SK-N-SH treated with all-trans-retinoic acid at 6 μM for 48 hours (cell line): ENCODE measurements at regions not wholly inside any gene's neighbourhood (a gene's known extent, or its start where the extent isn't known, plus 50 kb on each side); places are given as distances from the start of the nearest gene placed in this dataset.

Experiments used
- ARNTL ChIP-seq: fragments of 450-650 bp; formaldehyde crosslinking; IDR thresholded peaks from 2 replicates; pipeline ENCODE4 v1.5.0; 2020; ENCODE audit warnings: low read depth, mild to moderate bottlenecking, moderate library complexity, borderline replicate concordance
- CREB5 ChIP-seq: fragments of 250-450 bp; sonication (Bioruptor Pico); IDR thresholded peaks from 2 replicates; pipeline ENCODE4 v1.5.1; 2020; ENCODE audit warnings: low read depth, mild to moderate bottlenecking, moderate library complexity
- ESRRG ChIP-seq: fragments of 250-450 bp; sonication (Bioruptor Pico); IDR thresholded peaks from 2 replicates; pipeline ENCODE4 v1.6.1; 2021; ENCODE audit warnings: mild to moderate bottlenecking
- OSR1 ChIP-seq: fragments of 250-450 bp; sonication (Bioruptor Pico); IDR thresholded peaks from 2 replicates; pipeline ENCODE4 v1.8.0; 2022; ENCODE audit warnings: moderate library complexity, mild to moderate bottlenecking, inconsistent platforms
- PATZ1 ChIP-seq: fragments of 250-450 bp; sonication (Bioruptor Pico); IDR thresholded peaks from 2 replicates; pipeline ENCODE4 v1.8.0; 2020; ENCODE audit warnings: mild to moderate bottlenecking, moderate library complexity, borderline replicate concordance
- TCF4 ChIP-seq: fragments of 250-450 bp; sonication (Bioruptor Pico); IDR thresholded peaks from 2 replicates; pipeline ENCODE4 v1.8.0; 2021; ENCODE audit warnings: mild to moderate bottlenecking, moderate library complexity, borderline replicate concordance
- TOX ChIP-seq: fragments of 250-450 bp; sonication (Bioruptor Pico); IDR thresholded peaks from 2 replicates; pipeline ENCODE4 v1.8.0; 2021; ENCODE audit warnings: mild to moderate bottlenecking, moderate library complexity, borderline replicate concordance
- TSHZ2 ChIP-seq: fragments of 250-450 bp; sonication (Bioruptor Pico); IDR thresholded peaks from 2 replicates; pipeline ENCODE4 v1.5.0; 2020; ENCODE audit warnings: mild to moderate bottlenecking, moderate library complexity
- ZC3H10 ChIP-seq: fragments of 250-450 bp; sonication (Bioruptor Pico); IDR thresholded peaks from 2 replicates; pipeline ENCODE4 v1.5.1; 2021; ENCODE audit warnings: mild to moderate bottlenecking, moderate library complexity
- ZFP3 ChIP-seq: fragments of 250-450 bp; sonication (Bioruptor Pico); IDR thresholded peaks from 2 replicates; pipeline ENCODE4 v1.5.0; 2020; ENCODE audit warnings: mild to moderate bottlenecking, moderate library complexity
- ZFP30 ChIP-seq: fragments of 450-650 bp; formaldehyde crosslinking; IDR thresholded peaks from 2 replicates; pipeline ENCODE4 v1.5.0; 2022; ENCODE audit warnings: mild to moderate bottlenecking, moderate library complexity
- ZNF565 ChIP-seq: fragments of 450-650 bp; formaldehyde crosslinking; conservative IDR thresholded peaks from 2 replicates; pipeline ENCODE4 v1.5.0; 2020; ENCODE audit warnings: low read depth, mild to moderate bottlenecking, moderate library complexity

DNA sequence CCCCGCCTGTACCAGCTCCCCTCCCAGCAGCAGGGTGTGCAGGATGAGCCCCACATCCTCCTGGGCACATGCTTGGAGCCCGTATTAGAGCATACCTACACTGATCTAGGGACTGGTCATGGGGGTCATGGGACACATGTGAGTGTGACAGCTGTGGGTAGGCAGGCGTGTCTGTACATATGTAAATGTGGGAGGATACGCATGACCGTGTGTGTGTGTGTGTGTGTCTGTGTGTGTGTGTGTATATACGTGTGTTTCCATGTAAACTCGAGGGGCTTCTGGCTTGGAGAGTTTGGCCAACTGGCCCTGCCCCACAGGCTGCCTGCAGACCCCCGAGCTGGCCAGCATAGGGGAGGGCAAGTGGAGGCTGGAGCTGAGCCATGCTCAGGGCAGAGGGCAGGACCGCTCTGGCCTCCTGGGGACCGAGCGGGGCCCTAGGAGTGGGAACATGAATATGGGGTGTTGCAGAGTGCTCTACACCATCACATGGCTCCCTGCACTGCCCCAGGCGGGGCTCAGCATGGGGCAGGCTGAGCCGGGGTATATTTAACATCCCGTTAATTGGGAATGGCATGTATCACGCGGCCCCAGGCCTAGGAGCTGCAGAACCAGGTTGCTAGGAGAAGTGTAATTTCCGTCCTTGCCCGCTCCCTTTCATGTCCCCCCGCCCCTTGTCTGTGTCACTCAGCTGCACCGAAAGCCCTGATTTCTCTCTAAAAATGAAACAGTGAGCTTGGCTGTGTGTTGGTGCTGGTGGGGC, 152.7 kb upstream of the PCBD1 start:
- no peak for TF ChIP-seq ZNF565 (CRISPR knock-in tag)
- no peak for TF ChIP-seq ZC3H10
- TF ChIP-seq ZFP30 (CRISPR knock-in tag) = no peak
- no peak for TF ChIP-seq ZFP3 (CRISPR knock-in tag)
- no peak for TF ChIP-seq PATZ1 (CRISPR knock-in tag)
- no peak for TF ChIP-seq TCF4 (CRISPR knock-in tag)
- TF ChIP-seq OSR1 (CRISPR knock-in tag) = no peak
- no peak for TF ChIP-seq ARNTL
- no peak for TF ChIP-seq TSHZ2 (CRISPR knock-in tag)
- no peak for TF ChIP-seq TOX (CRISPR knock-in tag)
- TF ChIP-seq CREB5 = no peak
- TF ChIP-seq ESRRG (CRISPR knock-in tag) = no peak
